ENCODE measurements at regions not wholly inside any gene's neighbourhood (a gene's known extent, or its start where the extent isn't known, plus 50 kb on each side); places are given as distances from the start of the nearest gene placed in this dataset.

DNA sequence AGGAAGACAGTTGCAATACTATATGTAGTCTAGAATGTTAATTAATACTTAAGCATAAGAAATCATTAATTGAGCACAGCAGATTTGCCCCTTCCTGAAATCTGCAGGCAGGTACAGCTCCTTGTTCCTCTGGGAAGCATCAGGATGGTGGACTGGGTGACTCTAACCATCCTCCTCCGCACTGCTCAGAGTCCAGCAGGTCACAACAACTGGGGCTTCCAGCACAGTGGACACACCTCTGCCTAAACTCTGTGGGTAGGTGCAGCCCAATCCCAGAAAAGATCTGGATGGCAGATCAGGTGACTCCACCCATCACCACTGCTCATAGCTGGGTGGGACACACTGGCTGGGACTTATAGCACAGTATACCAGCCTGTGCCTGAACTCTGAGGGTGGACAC is 189.9 kb upstream of the TMCO5A start:
- TF ChIP-seq CTCF (IDR thresholded peaks at IDR 0.05) (no peak), POLR2A (IDR thresholded peaks at IDR 0.05) (no peak)
